ENCODE measurements at regions not wholly inside any gene's neighbourhood (a gene's known extent, or its start where the extent isn't known, plus 50 kb on each side); places are given as distances from the start of the nearest gene placed in this dataset.

DNA sequence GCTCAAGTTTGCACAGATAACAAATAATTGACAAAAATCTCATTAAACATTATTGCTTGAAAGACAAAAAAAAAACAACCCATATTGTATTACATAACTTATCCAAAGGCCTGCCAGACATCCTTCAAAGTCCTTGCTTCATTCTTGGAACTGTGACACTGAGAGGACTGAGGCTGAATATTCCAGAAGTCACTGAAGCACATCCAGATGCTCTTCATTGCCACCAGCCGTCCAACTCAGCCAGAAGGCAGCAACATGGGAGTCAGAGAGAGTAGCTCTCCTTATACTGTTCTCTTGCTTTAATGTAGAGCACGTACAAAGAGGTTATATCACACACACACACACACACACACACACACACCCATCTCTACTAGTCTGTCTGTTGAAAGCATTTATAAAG lies 755.0 kb downstream of the LTN1 start:
- H3K9me3 Mint-ChIP-seq, result no peaks in the 10 kb centered on the region
- TF ChIP-seq, protein P1, sequence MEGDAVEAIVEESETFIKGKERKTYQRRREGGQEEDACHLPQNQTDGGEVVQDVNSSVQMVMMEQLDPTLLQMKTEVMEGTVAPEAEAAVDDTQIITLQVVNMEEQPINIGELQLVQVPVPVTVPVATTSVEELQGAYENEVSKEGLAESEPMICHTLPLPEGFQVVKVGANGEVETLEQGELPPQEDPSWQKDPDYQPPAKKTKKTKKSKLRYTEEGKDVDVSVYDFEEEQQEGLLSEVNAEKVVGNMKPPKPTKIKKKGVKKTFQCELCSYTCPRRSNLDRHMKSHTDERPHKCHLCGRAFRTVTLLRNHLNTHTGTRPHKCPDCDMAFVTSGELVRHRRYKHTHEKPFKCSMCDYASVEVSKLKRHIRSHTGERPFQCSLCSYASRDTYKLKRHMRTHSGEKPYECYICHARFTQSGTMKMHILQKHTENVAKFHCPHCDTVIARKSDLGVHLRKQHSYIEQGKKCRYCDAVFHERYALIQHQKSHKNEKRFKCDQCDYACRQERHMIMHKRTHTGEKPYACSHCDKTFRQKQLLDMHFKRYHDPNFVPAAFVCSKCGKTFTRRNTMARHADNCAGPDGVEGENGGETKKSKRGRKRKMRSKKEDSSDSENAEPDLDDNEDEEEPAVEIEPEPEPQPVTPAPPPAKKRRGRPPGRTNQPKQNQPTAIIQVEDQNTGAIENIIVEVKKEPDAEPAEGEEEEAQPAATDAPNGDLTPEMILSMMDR (IDR thresholded peaks at IDR 0.05), result no peak
- no peaks in the 10 kb centered on the region for H3K36me3 Mint-ChIP-seq (ENCODE audit: low read depth)
- no peaks in the 10 kb centered on the region for H3K4me1 Mint-ChIP-seq
- H3K27ac Mint-ChIP-seq, result no peak overlapping the region
- H3K4me3 Mint-ChIP-seq, result no peak overlapping the region
- no peaks in the 10 kb centered on the region for H3K27me3 Mint-ChIP-seq (ENCODE audit: low read depth, poor library complexity)
- DNase-seq, result no peak

GRCh38 chr21:28235169-28235895 lies 757.3 kb downstream of the LTN1 start:
- Mint-ChIP-seq H3K9me3 (no peaks in the 10 kb centered on the region), H3K27me3 (ENCODE audit: low read depth, poor library complexity) (no peaks in the 10 kb centered on the region), H3K4me1 (no peaks in the 10 kb centered on the region), H3K27ac (no peak overlapping the region), H3K36me3 (ENCODE audit: low read depth) (no peaks in the 10 kb centered on the region), H3K4me3 (no peak overlapping the region)
- TF ChIP-seq, protein P1 (IDR thresholded peaks at IDR 0.05), result no peak
- DNase-seq, result no peak

- no peaks in the 10 kb centered on the region for H3K36me3 Mint-ChIP-seq (ENCODE audit: low read depth)
Observed at GRCh38 chr21:28234326-28234725, 758.4 kb downstream of the LTN1 start.

DNA sequence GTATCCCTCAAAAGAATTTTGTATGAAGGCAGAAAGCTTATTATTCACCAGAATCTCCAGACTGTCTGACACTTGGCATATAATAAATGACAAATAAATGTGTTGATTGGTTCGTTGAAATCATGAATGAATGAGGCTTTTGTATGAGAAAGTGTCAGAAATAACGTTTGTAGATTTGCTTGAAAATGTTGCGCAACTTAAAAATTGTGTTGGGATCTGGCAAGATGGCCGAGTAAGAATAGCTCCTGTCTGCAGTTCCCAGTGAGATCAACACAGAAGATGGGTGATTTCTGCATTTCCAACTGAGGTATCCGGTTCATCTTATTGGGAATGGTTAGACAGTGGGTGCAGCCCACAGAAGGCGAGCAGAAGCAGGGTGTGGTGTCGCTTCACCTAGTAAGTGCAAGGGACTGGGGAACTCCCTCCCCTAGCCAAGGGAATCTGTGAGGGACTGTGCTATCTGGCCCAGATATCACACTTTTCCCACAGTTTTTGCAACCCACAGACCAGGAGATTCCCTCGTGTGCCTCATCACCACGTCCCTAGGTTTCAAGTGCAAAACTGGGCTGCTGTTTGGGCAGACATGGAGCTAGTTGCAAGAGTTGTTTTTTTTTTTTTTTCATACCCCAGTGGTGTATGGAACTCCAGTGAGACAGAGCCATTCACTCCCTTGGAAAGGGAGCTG lies 759.0 kb downstream of the LTN1 start:
- TF ChIP-seq, protein P1 (IDR thresholded peaks at IDR 0.05), result no peak
- no peak overlapping the region for H3K4me3 Mint-ChIP-seq
- DNase-seq, result no peak
- no peaks in the 10 kb centered on the region for H3K27me3 Mint-ChIP-seq (ENCODE audit: low read depth, poor library complexity)
- H3K27ac Mint-ChIP-seq, result no peak overlapping the region
- no peaks in the 10 kb centered on the region for H3K9me3 Mint-ChIP-seq
- no peaks in the 10 kb centered on the region for H3K4me1 Mint-ChIP-seq
- H3K36me3 Mint-ChIP-seq (ENCODE audit: low read depth), result no peaks in the 10 kb centered on the region

More at GRCh38 chr21:28234326-28234725, 758.4 kb downstream of the LTN1 start:
- H3K9me3 Mint-ChIP-seq, result no peaks in the 10 kb centered on the region
- DNase-seq, result no peak
- no peaks in the 10 kb centered on the region for H3K4me1 Mint-ChIP-seq
- H3K4me3 Mint-ChIP-seq, result no peak overlapping the region
- TF ChIP-seq, protein P1 (IDR thresholded peaks at IDR 0.05), result no peak
- H3K27me3 Mint-ChIP-seq (ENCODE audit: low read depth, poor library complexity), result no peaks in the 10 kb centered on the region
- no peak overlapping the region for H3K27ac Mint-ChIP-seq

- no peaks in the 10 kb centered on the region for H3K4me1 Mint-ChIP-seq
- no peak overlapping the region for H3K27ac Mint-ChIP-seq
- no peaks in the 10 kb centered on the region for H3K9me3 Mint-ChIP-seq
- TF ChIP-seq, protein P1 (IDR thresholded peaks at IDR 0.05), result no peak
- peaks cover 4% of the 10 kb centered on the region for H3K27me3 Mint-ChIP-seq (ENCODE audit: low read depth, poor library complexity)
- H3K4me3 Mint-ChIP-seq, result no peak overlapping the region
- H3K36me3 Mint-ChIP-seq (ENCODE audit: low read depth), result no peaks in the 10 kb centered on the region
- DNase-seq, result no peak
Observed at GRCh38 chr21:28230559-28230958, 762.1 kb downstream of the LTN1 start.

Data from nephron progenitor cell (in vitro differentiated cells).